NT2/D1 (cell line): ENCODE measurements at regions not wholly inside any gene's neighbourhood (a gene's known extent, or its start where the extent isn't known, plus 50 kb on each side); places are given as distances from the start of the nearest gene placed in this dataset.
"Not testable (repeated sequence)": the region's sequence is repeated elsewhere in the genome, so short reads cannot be mapped to it uniquely, and the experiment has no call there.

Source experiments
- DNase-seq: peaks from one replicate; pipeline ENCODE4 v3.0.0-alpha.2; 2011; ENCODE audit warnings: low read depth, low spot score
- H3K27me3 ChIP-seq: 2 replicates; pipeline ENCODE4 v1.6.0; 2011; ENCODE audit warnings: mild to moderate bottlenecking; ENCODE audit not compliant: insufficient read length, insufficient read depth
- H3K36me3 ChIP-seq: 2 replicates; pipeline ENCODE4 v1.6.1; 2011; ENCODE audit warnings: mild to moderate bottlenecking, low read length, mixed read lengths; ENCODE audit not compliant: insufficient read depth, insufficient read length
- H3K4me1 ChIP-seq: 2 replicates; pipeline ENCODE4 v1.5.1; 2011; ENCODE audit not compliant: insufficient read depth, insufficient read length
- H3K4me3 ChIP-seq: 2 replicates; pipeline ENCODE4 v1.5.1; 2011; ENCODE audit warnings: low read depth; ENCODE audit not compliant: insufficient read length
- H3K9ac ChIP-seq: 2 replicates; pipeline ENCODE4 v1.6.0; 2011; ENCODE audit warnings: low read depth; ENCODE audit not compliant: insufficient read length
- H3K9me3 ChIP-seq: 2 replicates; pipeline ENCODE4 v1.5.1; 2011; ENCODE audit warnings: mild to moderate bottlenecking, low read length; ENCODE audit not compliant: insufficient read depth
- SUZ12 ChIP-seq: IDR thresholded peaks from 2 replicates; pipeline ENCODE4 v1.6.1; 2011; ENCODE audit not compliant: insufficient read length, insufficient read depth; ENCODE audit errors: extremely low read depth
- YY1 ChIP-seq: IDR thresholded peaks from 2 replicates; pipeline ENCODE4 v1.6.1; 2011; ENCODE audit not compliant: insufficient read length, insufficient read depth
- ZNF274 ChIP-seq: IDR thresholded peaks from 2 replicates; pipeline ENCODE4 v1.6.1; 2011; ENCODE audit warnings: mild to moderate bottlenecking, low read depth, low read length

DNA sequence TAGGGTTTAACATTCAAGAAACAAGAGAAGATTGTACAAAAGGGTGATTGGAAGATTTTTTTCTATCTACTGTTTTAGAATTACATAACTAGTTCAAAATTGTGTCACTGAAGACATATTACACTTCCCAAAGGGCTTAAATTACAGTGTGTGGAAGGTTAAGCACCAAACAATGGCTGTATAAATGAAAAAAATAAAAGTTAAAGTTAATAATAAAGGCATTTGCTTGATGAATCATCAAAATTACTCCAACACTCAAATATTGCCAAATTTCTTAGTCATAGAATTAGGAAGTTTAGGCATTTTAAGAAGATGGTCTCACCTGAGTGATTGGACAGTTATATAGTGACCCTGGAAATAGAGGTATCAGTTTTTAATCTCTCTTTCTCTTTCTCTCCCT lies 227.6 kb upstream of the CARD18 start:
- H3K9me3 ChIP-seq, result no peaks in the 10 kb centered on the region
- H3K36me3 ChIP-seq, result no peaks in the 10 kb centered on the region
- no peaks in the 10 kb centered on the region for H3K27me3 ChIP-seq
- no peak overlapping the region for H3K9ac ChIP-seq
- DNase-seq, result no peak
- no peaks in the 10 kb centered on the region for H3K4me1 ChIP-seq
- TF ChIP-seq ZNF274 (no peak), YY1 (no peak), SUZ12 (no peak)
- H3K4me3 ChIP-seq, result no peak overlapping the region

DNA sequence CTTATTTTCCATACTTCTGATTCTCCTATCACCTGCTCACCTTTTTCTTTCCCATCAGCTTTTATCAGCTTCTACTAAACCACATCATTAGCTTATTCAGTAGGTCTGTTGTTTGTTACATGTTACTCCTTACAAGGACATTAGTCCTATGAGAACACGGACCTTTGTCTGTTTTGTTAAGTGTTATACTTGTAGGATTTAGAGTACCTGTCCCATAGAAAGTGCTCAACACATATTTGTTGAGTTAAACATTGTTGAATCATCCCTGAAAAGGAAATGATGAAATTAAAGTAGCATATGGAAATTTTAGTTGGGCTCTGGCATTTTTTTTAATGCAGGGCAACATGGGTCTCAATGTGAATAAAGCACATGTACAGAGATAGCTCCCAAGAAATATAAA lies 222.1 kb upstream of the CARD18 start:
- H3K4me3 ChIP-seq, result no peak overlapping the region
- no peaks in the 10 kb centered on the region for H3K4me1 ChIP-seq
- no peak overlapping the region for H3K9ac ChIP-seq
- no peak for DNase-seq
- no peak for TF ChIP-seq SUZ12
- TF ChIP-seq ZNF274, result no peak
- TF ChIP-seq YY1, result no peak
- H3K36me3 ChIP-seq, result no peaks in the 10 kb centered on the region
- H3K27me3 ChIP-seq, result no peaks in the 10 kb centered on the region
- H3K9me3 ChIP-seq, result no peaks in the 10 kb centered on the region

DNA sequence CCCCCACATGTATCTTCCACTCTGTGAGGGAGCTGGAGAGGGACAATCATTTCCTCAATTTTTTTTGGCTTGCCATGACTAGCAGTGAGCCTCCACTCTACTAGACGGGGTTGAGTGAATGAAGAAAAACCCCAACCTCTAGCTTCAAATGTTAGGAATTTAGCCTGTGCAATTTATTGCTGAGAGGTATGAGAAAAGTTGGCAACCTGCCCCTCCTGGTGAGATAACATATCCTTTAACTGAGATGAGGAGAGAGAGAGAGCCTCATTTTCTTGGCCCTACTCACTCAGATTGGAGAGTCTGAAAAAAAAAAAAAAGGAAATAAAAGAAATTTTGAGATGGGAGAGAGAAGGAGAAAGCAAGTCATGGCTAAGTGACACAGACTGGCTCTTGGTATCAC lies 218.2 kb upstream of the CARD18 start:
- no peaks in the 10 kb centered on the region for H3K9me3 ChIP-seq
- no peak overlapping the region for H3K4me3 ChIP-seq
- no peak overlapping the region for H3K9ac ChIP-seq
- H3K4me1 ChIP-seq, result no peaks in the 10 kb centered on the region
- H3K36me3 ChIP-seq, result no peaks in the 10 kb centered on the region
- no peaks in the 10 kb centered on the region for H3K27me3 ChIP-seq
- no peak for TF ChIP-seq YY1
- TF ChIP-seq SUZ12, result no peak
- TF ChIP-seq ZNF274, result no peak
- no peak for DNase-seq

DNA sequence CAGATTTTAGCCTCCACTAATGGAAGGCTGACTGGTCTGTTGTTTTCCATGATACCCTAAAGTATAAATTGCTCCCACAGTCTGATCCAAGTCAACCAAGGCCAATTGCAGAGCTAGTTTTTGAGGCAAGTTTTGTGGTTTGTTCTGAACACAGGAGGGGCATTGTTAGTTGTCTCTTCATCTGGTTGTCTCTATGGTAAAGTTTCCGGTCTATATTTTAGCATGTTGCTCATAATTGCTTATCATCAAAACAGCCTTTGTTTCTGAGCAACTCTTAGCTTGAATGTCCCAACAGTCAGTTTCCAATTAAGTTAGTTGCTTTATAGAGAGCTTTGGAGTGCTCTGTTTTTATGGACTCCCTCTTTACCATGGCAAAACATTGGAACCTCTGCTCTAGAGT lies 217.6 kb upstream of the CARD18 start:
- H3K9me3 ChIP-seq, result no peaks in the 10 kb centered on the region
- no peaks in the 10 kb centered on the region for H3K4me1 ChIP-seq
- no peak overlapping the region for H3K4me3 ChIP-seq
- no peaks in the 10 kb centered on the region for H3K27me3 ChIP-seq
- H3K9ac ChIP-seq, result no peak overlapping the region
- no peak for DNase-seq
- no peaks in the 10 kb centered on the region for H3K36me3 ChIP-seq
- no peak for TF ChIP-seq ZNF274
- no peak for TF ChIP-seq SUZ12
- TF ChIP-seq YY1, result no peak

DNA sequence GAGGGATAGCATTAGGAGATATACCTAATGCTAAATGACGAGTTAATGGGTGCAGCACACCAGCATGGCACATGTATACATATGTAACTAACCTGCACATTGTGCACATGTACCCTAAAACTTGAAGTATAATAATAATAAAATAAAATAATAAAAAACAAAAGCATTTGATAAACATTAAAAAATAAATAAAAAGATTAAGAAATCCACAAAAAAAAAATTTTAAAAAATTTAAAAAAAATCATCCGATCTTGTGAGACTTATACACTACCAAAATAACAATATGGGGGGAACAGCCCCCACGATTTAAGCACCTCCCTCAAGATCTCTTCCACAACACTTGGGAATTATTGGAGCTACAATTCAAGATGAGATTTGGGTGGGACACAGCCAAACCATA lies 210.3 kb upstream of the CARD18 start:
- H3K4me1 ChIP-seq, H3K36me3 ChIP-seq, H3K27me3 ChIP-seq, H3K9me3 ChIP-seq, DNase-seq, H3K9ac ChIP-seq, H3K4me3 ChIP-seq: not testable (repeated sequence)

DNA sequence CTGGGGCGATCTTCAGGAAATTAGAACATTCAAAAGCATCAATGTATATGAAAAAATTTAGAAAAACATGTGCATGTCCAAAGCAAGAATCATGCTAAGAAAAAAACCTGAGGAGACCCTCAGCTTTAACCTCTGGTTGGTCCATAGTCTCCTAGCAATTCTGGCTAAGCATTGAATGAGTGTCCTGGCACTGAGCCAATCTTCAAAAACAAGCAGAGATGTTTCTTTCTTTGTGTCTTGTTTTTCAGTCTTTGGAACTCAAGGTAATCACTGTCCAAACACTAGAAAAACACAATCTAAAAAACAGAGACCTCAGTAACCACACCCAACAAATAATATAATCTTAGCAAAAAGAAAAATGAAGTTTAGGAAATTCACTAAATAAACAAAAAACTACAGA lies 205.4 kb upstream of the CARD18 start:
- H3K9ac ChIP-seq, result no peak overlapping the region
- H3K4me1 ChIP-seq, result no peaks in the 10 kb centered on the region
- no peaks in the 10 kb centered on the region for H3K36me3 ChIP-seq
- no peak overlapping the region for H3K4me3 ChIP-seq
- TF ChIP-seq ZNF274 (no peak), YY1 (no peak), SUZ12 (no peak)
- DNase-seq, result no peak
- no peaks in the 10 kb centered on the region for H3K9me3 ChIP-seq
- no peaks in the 10 kb centered on the region for H3K27me3 ChIP-seq

DNA sequence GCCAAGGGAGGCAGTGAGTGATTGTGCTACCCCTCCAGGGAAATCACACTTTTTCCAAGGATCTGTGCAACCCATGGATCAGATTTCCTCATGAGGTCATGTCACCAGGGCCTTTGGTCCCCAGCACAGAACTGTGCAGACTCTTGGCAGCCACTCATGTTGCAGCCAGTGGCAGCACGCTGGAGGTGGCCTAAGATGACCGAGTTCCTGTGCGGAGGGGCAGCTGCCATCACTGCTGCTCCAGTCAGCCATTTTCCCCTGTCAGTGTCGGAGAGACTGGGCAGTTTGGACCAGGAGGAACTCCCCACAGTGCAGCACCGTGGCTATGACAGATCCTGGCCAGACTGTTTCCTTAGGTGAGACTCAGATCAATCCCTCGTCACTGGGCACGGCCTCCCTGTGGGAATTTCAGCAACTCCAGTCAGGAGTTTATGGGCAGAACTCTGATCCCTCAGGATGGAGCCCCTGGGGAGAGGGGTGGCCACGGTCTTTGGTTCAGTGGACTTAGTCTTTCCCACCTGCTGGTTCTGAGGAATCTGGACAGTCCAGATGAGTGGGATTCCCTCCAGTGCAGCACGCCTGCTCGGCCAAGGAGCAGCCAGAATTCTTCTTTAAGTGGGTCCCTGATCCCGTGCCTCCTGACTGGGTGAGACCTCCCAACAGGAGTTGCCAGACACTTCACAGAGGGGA lies 194.6 kb upstream of the CARD18 start:
- no peak for TF ChIP-seq YY1
- no peak for TF ChIP-seq SUZ12
- no peak for TF ChIP-seq ZNF274
- Histone ChIP-seq H3K4me1 (no peaks in the 10 kb centered on the region), H3K9ac (no peak overlapping the region), H3K9me3 (no peaks in the 10 kb centered on the region), H3K36me3 (no peaks in the 10 kb centered on the region), H3K27me3 (no peaks in the 10 kb centered on the region), H3K4me3 (no peak overlapping the region)
- no peak for DNase-seq

DNA sequence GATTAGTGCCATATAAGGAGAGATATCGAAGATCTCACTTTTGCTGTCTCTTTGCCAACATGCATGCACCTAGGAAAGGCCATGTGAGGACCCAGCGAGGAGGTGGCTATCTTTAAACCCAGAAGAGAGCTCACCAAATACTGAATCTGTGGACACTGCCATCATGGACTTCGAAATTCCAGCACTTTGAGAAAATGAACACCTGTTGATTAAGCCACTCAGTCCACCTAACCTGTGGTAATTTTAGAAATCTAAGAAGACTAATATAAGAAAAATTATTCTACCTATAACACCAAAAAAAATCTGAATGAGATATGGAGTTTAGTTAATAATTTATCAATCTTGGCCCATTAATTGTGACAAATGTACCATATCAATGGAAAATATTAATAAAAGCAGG lies 193.6 kb upstream of the CARD18 start:
- H3K9ac ChIP-seq, result no peak overlapping the region
- TF ChIP-seq ZNF274 (no peak), SUZ12 (no peak), YY1 (no peak)
- no peaks in the 10 kb centered on the region for H3K27me3 ChIP-seq
- H3K36me3 ChIP-seq, result no peaks in the 10 kb centered on the region
- DNase-seq, result no peak
- H3K9me3 ChIP-seq, result no peaks in the 10 kb centered on the region
- no peaks in the 10 kb centered on the region for H3K4me1 ChIP-seq
- no peak overlapping the region for H3K4me3 ChIP-seq
